ENCODE measurements at regions not wholly inside any gene's neighbourhood (a gene's known extent, or its start where the extent isn't known, plus 50 kb on each side); places are given as distances from the start of the nearest gene placed in this dataset.
A peak's percentile ranks its signal among the peaks of the same experiment; 100 is the strongest.

- no peak overlapping the region for H3K4me3 ChIP-seq (ENCODE audit: low read depth, low read length)
- TF ChIP-seq CTCF (IDR thresholded peaks at IDR 0.05; ENCODE audit: low read depth, low read length, missing control alignments), result no peak
- in situ Hi-C loops (cut with HindIII; ENCODE audit: low sequenced_read_pairs), result no loop called here
- DNase-seq (ENCODE audit: low read depth), result no peak
These were observed 50.2 kb upstream of the CDK1 start for GRCh38 chr10:60728056-60728455.

GRCh38 chr10:60726257-60726656 is 52.0 kb upstream of the CDK1 start:
- H3K4me3 ChIP-seq (ENCODE audit: low read depth, low read length), result no peak overlapping the region
- in situ Hi-C loops (cut with HindIII; ENCODE audit: low sequenced_read_pairs), result no loop called here
- no peak for DNase-seq (ENCODE audit: low read depth)
- TF ChIP-seq CTCF (IDR thresholded peaks at IDR 0.05; ENCODE audit: low read depth, low read length, missing control alignments), result no peak

- TF ChIP-seq CTCF (IDR thresholded peaks at IDR 0.05; ENCODE audit: low read depth, low read length, missing control alignments), result no peak
- no peak overlapping the region for H3K4me3 ChIP-seq (ENCODE audit: low read depth, low read length)
- DNase-seq (ENCODE audit: low read depth), result no peak
- in situ Hi-C loops (cut with HindIII; ENCODE audit: low sequenced_read_pairs), result loop anchor here (5.0 kb wide), 1 partner anchor 35 kb away; no protein-coding TSS in a partner anchor
These were observed 55.7 kb upstream of the CDK1 start for GRCh38 chr10:60722623-60723022.

GRCh38 chr10:60719721-60720120 is 58.6 kb upstream of the CDK1 start:
- in situ Hi-C loops (cut with HindIII; ENCODE audit: low sequenced_read_pairs), result loop anchor here (5.0 kb wide), 1 partner anchor 32 kb away; no protein-coding TSS in a partner anchor
- TF ChIP-seq CTCF (IDR thresholded peaks at IDR 0.05; ENCODE audit: low read depth, low read length, missing control alignments), result no peak
- no peak for DNase-seq (ENCODE audit: low read depth)
- no peak overlapping the region for H3K4me3 ChIP-seq (ENCODE audit: low read depth, low read length)

- peak; percentile 4 for DNase-seq (ENCODE audit: low read depth)
- no peak overlapping the region for H3K4me3 ChIP-seq (ENCODE audit: low read depth, low read length)
- in situ Hi-C loops (cut with HindIII; ENCODE audit: low sequenced_read_pairs), result no loop called here
- TF ChIP-seq CTCF (IDR thresholded peaks at IDR 0.05; ENCODE audit: low read depth, low read length, missing control alignments), result no peak
These were observed 59.4 kb upstream of the CDK1 start for GRCh38 chr10:60718886-60719285.

GRCh38 chr10:60717852-60718251 is 60.4 kb upstream of the CDK1 start:
- H3K4me3 ChIP-seq (ENCODE audit: low read depth, low read length), result no peak overlapping the region
- in situ Hi-C loops (cut with HindIII; ENCODE audit: low sequenced_read_pairs), result no loop called here
- no peak for DNase-seq (ENCODE audit: low read depth)
- TF ChIP-seq CTCF (IDR thresholded peaks at IDR 0.05; ENCODE audit: low read depth, low read length, missing control alignments), result no peak

- no peak for TF ChIP-seq CTCF (IDR thresholded peaks at IDR 0.05; ENCODE audit: low read depth, low read length, missing control alignments)
These were observed 64.0 kb upstream of the CDK1 start for GRCh38 chr10:60714233-60714632.

More at GRCh38 chr10:60714233-60714632, 64.0 kb upstream of the CDK1 start:
- no peak for DNase-seq (ENCODE audit: low read depth)
- no peak overlapping the region for H3K4me3 ChIP-seq (ENCODE audit: low read depth, low read length)
- in situ Hi-C loops (cut with HindIII; ENCODE audit: low sequenced_read_pairs), result no loop called here

Measured in astrocyte of the cerebellum (primary cell).